Prostate gland (tissue), 2 donors: ENCODE measurements at regions not wholly inside any gene's neighbourhood (a gene's known extent, or its start where the extent isn't known, plus 50 kb on each side); places are given as distances from the start of the nearest gene placed in this dataset.

Experiments used
- CTCF ChIP-seq, 4 experiments: fragments of 200-600 bp in 2 of 4; fragments of 450-650 bp in 2 of 4; sonication (generic) in 2 of 4; IDR thresholded peaks; 1 replicate in 3 of 4; 2 replicates in 1 of 4; pipeline ENCODE4 v1.5.1; 2016 to 2019; ENCODE audit warnings: antibody characterized with exemption in 4 of 4, mild to moderate bottlenecking in 2 of 4, moderate library complexity in 2 of 4
- POLR2A ChIP-seq: fragments of 450-650 bp; IDR thresholded peaks from one replicate; pipeline ENCODE4 v1.6.1; 2016; ENCODE audit warnings: antibody characterized with exemption, mild to moderate bottlenecking

GRCh38 chr4:27787195-27787594 is 926.6 kb downstream of the STIM2 start:
- TF ChIP-seq CTCF (IDR thresholded peaks at IDR 0.05), result no peak
- no peak for TF ChIP-seq POLR2A
